Fibroblast of lung (primary cell): ENCODE measurements at regions not wholly inside any gene's neighbourhood (a gene's known extent, or its start where the extent isn't known, plus 50 kb on each side); places are given as distances from the start of the nearest gene placed in this dataset.

Experiments used
- CTCF ChIP-seq, 2 donors: IDR thresholded peaks in 1 of 2; conservative IDR thresholded peaks in 1 of 2; 1 replicate in 1 of 2; 2 replicates in 1 of 2; pipeline ENCODE4 v1.5.1; 2011 to 2012; ENCODE audit warnings: low read length in 2 of 2, control low read depth in 1 of 2, inconsistent platforms in 1 of 2, low read depth in 1 of 2, mild to moderate bottlenecking in 1 of 2
- EZH2 ChIP-seq: IDR thresholded peaks from 2 replicates; pipeline ENCODE4 v1.5.1; 2012; ENCODE audit warnings: low read length, control low read depth, mild to moderate bottlenecking; ENCODE audit errors: missing control alignments

DNA sequence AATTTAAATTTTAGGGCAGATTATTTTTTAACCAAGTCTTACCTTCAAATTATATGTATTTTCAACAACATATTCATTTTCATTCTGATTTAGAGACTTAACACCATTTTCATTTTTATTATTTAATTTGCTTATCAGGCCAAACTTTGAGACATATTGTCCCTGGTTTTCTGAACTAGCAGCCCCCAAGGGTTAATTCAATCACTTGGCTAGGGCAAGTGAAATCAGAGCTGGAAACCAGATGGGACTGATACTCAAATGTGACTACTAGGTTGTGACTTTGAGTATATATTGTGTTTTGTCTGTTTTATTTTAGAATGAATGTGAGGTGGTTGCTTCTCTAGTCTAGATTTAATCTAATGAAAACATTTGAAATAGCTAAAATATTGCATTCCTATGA, 198.9 kb upstream of the PTGFR start:
- TF ChIP-seq CTCF (conservative IDR thresholded peaks at IDR 0.05 in 1 of 2, IDR thresholded peaks at IDR 0.05 in 1 of 2; ENCODE audit: low read depth in 1 of 2, low read length in 2 of 2) (no peak), EZH2 (no peak)
